ENCODE measurements at regions not wholly inside any gene's neighbourhood (a gene's known extent, or its start where the extent isn't known, plus 50 kb on each side); places are given as distances from the start of the nearest gene placed in this dataset.

DNA sequence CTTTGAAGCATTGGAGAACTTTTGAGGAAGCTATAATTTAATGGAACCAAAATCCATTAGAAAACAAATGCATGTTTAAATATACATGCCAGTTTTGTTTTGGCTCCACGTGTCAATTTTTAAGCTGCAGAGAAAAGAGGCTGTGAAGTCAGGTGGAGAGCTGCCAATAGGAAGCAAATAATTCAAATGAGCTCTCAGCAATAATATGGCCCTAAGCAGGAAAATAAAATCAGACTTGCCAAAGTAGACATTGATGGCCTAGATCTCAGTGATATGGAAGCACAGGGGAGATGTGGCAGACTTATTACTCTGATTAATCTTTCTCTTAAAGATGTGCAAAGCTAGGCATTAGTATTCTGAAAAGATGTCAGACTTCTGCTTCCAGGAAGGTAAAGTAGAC lies 769.8 kb upstream of the NDST4 start:
- intact Hi-C loops (cut with DNase I): no loop called here
- no peaks in the 10 kb centered on the region for H3K27me3 ChIP-seq (ENCODE audit: control insufficient read depth, insufficient read depth, low read length)
- H3K9me3 ChIP-seq (ENCODE audit: control insufficient read depth in 2 of 3, insufficient read depth in 1 of 3, low read length in 3 of 3): no peaks in the 10 kb centered on the region
- H3K9ac ChIP-seq (ENCODE audit: low read length in 3 of 3): no peak overlapping the region
- H3K27ac ChIP-seq (ENCODE audit: low read depth in 2 of 2, low read length in 2 of 2): no peak overlapping the region
- DNase-seq (no peak), FAIRE-seq (no peak)
- no peaks in the 10 kb centered on the region for H3K36me3 ChIP-seq (ENCODE audit: control insufficient read depth in 2 of 3, insufficient read depth in 3 of 3, low read length in 3 of 3)
- H3K4me1 ChIP-seq (ENCODE audit: control insufficient read depth in 2 of 3, insufficient read depth in 2 of 3, low read depth in 1 of 3, low read length in 3 of 3): no peaks in the 10 kb centered on the region
- no peak overlapping the region for H3K4me3 ChIP-seq (ENCODE audit: low read length in 3 of 3)
- TF ChIP-seq, protein P1, sequence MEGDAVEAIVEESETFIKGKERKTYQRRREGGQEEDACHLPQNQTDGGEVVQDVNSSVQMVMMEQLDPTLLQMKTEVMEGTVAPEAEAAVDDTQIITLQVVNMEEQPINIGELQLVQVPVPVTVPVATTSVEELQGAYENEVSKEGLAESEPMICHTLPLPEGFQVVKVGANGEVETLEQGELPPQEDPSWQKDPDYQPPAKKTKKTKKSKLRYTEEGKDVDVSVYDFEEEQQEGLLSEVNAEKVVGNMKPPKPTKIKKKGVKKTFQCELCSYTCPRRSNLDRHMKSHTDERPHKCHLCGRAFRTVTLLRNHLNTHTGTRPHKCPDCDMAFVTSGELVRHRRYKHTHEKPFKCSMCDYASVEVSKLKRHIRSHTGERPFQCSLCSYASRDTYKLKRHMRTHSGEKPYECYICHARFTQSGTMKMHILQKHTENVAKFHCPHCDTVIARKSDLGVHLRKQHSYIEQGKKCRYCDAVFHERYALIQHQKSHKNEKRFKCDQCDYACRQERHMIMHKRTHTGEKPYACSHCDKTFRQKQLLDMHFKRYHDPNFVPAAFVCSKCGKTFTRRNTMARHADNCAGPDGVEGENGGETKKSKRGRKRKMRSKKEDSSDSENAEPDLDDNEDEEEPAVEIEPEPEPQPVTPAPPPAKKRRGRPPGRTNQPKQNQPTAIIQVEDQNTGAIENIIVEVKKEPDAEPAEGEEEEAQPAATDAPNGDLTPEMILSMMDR (IDR thresholded peaks at IDR 0.05; ENCODE audit: borderline replicate concordance, extremely low read depth, insufficient read depth): no peak

DNA sequence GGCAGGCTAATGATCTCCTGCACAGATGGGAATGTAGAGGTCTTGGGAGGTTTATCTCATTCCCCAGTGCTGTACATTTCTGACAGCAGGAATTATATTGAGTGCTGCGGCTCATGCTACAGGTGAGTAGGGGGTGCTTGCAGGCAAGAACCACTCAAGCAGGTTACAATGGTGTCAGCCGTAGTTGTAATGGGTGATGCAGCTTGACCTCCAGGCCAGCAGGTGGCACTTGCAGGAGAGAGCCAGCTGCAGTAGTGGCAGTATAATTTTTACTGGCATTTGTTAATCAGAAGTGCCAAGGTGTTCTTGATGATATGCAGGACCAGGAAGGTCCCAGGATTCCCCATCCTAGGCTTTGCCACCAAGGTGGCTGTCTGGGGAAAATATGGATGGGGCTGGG lies 759.6 kb upstream of the NDST4 start:
- H3K27ac ChIP-seq (ENCODE audit: low read depth in 2 of 2, low read length in 2 of 2): no peak overlapping the region
- no peak overlapping the region for H3K9ac ChIP-seq (ENCODE audit: low read length in 3 of 3)
- no peaks in the 10 kb centered on the region for H3K4me1 ChIP-seq (ENCODE audit: control insufficient read depth in 2 of 3, insufficient read depth in 2 of 3, low read depth in 1 of 3, low read length in 3 of 3)
- no peak overlapping the region for H3K4me3 ChIP-seq (ENCODE audit: low read length in 3 of 3)
- DNase-seq (no peak), FAIRE-seq (no peak)
- intact Hi-C loops (cut with DNase I): no loop called here
- TF ChIP-seq, protein P1 (IDR thresholded peaks at IDR 0.05; ENCODE audit: borderline replicate concordance, extremely low read depth, insufficient read depth): no peak
- no peaks in the 10 kb centered on the region for H3K9me3 ChIP-seq (ENCODE audit: control insufficient read depth in 2 of 3, insufficient read depth in 1 of 3, low read length in 3 of 3)
- no peaks in the 10 kb centered on the region for H3K27me3 ChIP-seq (ENCODE audit: control insufficient read depth, insufficient read depth, low read length)
- no peaks in the 10 kb centered on the region for H3K36me3 ChIP-seq (ENCODE audit: control insufficient read depth in 2 of 3, insufficient read depth in 3 of 3, low read length in 3 of 3)

DNA sequence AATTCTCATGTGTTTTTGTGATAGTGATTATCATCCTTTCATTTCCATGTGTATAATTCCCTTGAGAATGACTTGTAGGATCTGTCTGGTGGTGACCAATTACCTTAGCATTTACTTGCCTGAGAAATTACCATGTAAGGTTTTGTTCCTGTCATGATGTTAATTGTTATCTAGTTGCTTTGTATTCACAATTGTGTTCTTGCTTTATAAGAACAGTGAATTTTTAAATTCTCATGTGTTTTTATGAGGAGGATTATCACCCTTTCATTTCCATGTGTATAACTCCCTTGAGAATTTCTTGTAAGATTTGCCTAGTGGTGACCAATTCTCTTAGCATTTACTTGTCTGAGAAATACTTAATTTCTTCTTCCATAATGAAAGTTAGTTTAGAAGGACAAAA lies 758.2 kb upstream of the NDST4 start:
- TF ChIP-seq, protein P1 (IDR thresholded peaks at IDR 0.05; ENCODE audit: borderline replicate concordance, extremely low read depth, insufficient read depth): no peak
- intact Hi-C loops (cut with DNase I): no loop called here
- FAIRE-seq: no peak

DNA sequence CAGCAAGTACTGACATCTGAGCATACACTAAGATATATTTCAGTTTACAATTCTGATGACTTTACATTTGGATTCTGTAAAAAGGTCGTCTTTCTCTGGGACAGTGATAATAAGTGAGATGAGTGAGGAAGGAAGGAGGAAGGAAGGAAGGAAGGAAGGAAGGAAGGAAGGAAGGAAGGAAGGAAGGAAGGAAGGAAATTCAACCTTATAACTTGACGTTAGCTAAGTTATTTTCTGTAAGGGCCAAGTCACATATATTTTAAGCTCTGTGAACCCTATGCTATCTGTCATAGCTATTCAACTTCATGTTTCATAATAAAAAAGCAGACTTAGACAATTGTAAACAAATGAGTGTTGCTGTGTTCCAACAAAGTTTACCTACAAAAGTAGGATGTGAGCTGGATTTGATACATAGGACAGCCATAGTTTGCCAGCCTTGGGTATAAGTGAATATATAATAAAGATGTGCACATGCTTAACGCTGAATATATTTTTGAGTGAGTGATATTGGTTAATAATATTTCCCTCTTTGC lies 753.0 kb upstream of the NDST4 start:
- Histone ChIP-seq H3K9me3 (ENCODE audit: control insufficient read depth in 2 of 3, insufficient read depth in 1 of 3, low read length in 3 of 3) (no peaks in the 10 kb centered on the region), H3K27me3 (ENCODE audit: control insufficient read depth, insufficient read depth, low read length) (no peaks in the 10 kb centered on the region), H3K36me3 (ENCODE audit: control insufficient read depth in 2 of 3, insufficient read depth in 3 of 3, low read length in 3 of 3) (no peaks in the 10 kb centered on the region), H3K27ac (ENCODE audit: low read depth in 2 of 2, low read length in 2 of 2) (no peak overlapping the region), H3K4me3 (ENCODE audit: low read length in 3 of 3) (no peak overlapping the region), H3K9ac (ENCODE audit: low read length in 3 of 3) (no peak overlapping the region), H3K4me1 (ENCODE audit: control insufficient read depth in 2 of 3, insufficient read depth in 2 of 3, low read depth in 1 of 3, low read length in 3 of 3) (no peaks in the 10 kb centered on the region)
- intact Hi-C loops (cut with DNase I): no loop called here
- FAIRE-seq: no peak
- TF ChIP-seq, protein P1 (IDR thresholded peaks at IDR 0.05; ENCODE audit: borderline replicate concordance, extremely low read depth, insufficient read depth): no peak
- DNase-seq: no peak

More for the DNA sequence above, 758.2 kb upstream of the NDST4 start:
- no peaks in the 10 kb centered on the region for H3K36me3 ChIP-seq (ENCODE audit: control insufficient read depth in 2 of 3, insufficient read depth in 3 of 3, low read length in 3 of 3)
- no peaks in the 10 kb centered on the region for H3K4me1 ChIP-seq (ENCODE audit: control insufficient read depth in 2 of 3, insufficient read depth in 2 of 3, low read depth in 1 of 3, low read length in 3 of 3)
- H3K4me3 ChIP-seq (ENCODE audit: low read length in 3 of 3): no peak overlapping the region
- no peak overlapping the region for H3K9ac ChIP-seq (ENCODE audit: low read length in 3 of 3)
- H3K9me3 ChIP-seq (ENCODE audit: control insufficient read depth in 2 of 3, insufficient read depth in 1 of 3, low read length in 3 of 3): no peaks in the 10 kb centered on the region
- no peaks in the 10 kb centered on the region for H3K27me3 ChIP-seq (ENCODE audit: control insufficient read depth, insufficient read depth, low read length)
- no peak for DNase-seq
- H3K27ac ChIP-seq (ENCODE audit: low read depth in 2 of 2, low read length in 2 of 2): no peak overlapping the region

Data from kidney (tissue), 13 donors.